Fibroblast of lung (primary cell): ENCODE measurements at regions not wholly inside any gene's neighbourhood (a gene's known extent, or its start where the extent isn't known, plus 50 kb on each side); places are given as distances from the start of the nearest gene placed in this dataset.
A peak's percentile ranks its signal among the peaks of the same experiment; 100 is the strongest.

Experiments
- DNase-seq, 2 donors: peaks; one replicate each; pipeline versions ENCODE4 v3.0.0 to v3.0.0-alpha.2; 2010; ENCODE audit warnings: low read depth in 2 of 2
- H2AFZ ChIP-seq: 2 replicates; pipeline ENCODE4 v1.5.1; 2012; ENCODE audit warnings: low read length, control low read depth, inconsistent platforms
- H3K27ac ChIP-seq: 2 replicates; pipeline ENCODE4 v1.5.1; 2011; ENCODE audit warnings: low read length, control low read depth; ENCODE audit not compliant: insufficient read depth
- H3K27me3 ChIP-seq: 2 replicates; pipeline ENCODE4 v1.5.1; 2011; ENCODE audit warnings: mild to moderate bottlenecking, low read length; ENCODE audit not compliant: control insufficient read depth, insufficient read depth
- H3K36me3 ChIP-seq: 2 replicates; pipeline ENCODE4 v1.5.1; 2011; ENCODE audit warnings: low read length; ENCODE audit not compliant: control insufficient read depth, insufficient read depth
- H3K4me1 ChIP-seq: 2 replicates; pipeline ENCODE4 v1.5.1; 2011; ENCODE audit warnings: low read length; ENCODE audit not compliant: control insufficient read depth, insufficient read depth; ENCODE audit errors: extremely low read depth
- H3K4me2 ChIP-seq: 2 replicates; pipeline ENCODE4 v1.5.1; 2011; ENCODE audit warnings: low read length, control low read depth; ENCODE audit not compliant: insufficient read depth; ENCODE audit errors: extremely low read depth
- H3K4me3 ChIP-seq, 4 experiments: fragments of 200-600 bp in 1 of 4; sonication (generic) in 1 of 4; replicated peaks in 1 of 4; 2 replicates each; pipeline ENCODE4 v1.5.1; 2011 to 2016; ENCODE audit warnings: low read length in 4 of 4, low read depth in 3 of 4, mild to moderate bottlenecking in 3 of 4, control low read depth in 2 of 4, inconsistent platforms in 1 of 4, mixed read lengths in 1 of 4; ENCODE audit not compliant: insufficient read depth in 1 of 4; ENCODE audit errors: control extremely low read depth in 1 of 4
- H3K79me2 ChIP-seq: 2 replicates; pipeline ENCODE4 v1.5.1; 2012; ENCODE audit warnings: mild to moderate bottlenecking, low read length, inconsistent platforms; ENCODE audit not compliant: control insufficient read depth, insufficient read depth
- H3K9ac ChIP-seq: 2 replicates; pipeline ENCODE4 v1.5.1; 2011; ENCODE audit warnings: mild to moderate bottlenecking, low read length, control low read depth; ENCODE audit not compliant: insufficient read depth
- H3K9me3 ChIP-seq: 2 replicates; pipeline ENCODE4 v1.5.1; 2012; ENCODE audit warnings: low read depth, low read length; ENCODE audit not compliant: control insufficient read depth, insufficient read depth
- H4K20me1 ChIP-seq: 2 replicates; pipeline ENCODE4 v1.5.1; 2011; ENCODE audit warnings: low read length; ENCODE audit not compliant: control insufficient read depth, insufficient read depth; ENCODE audit errors: extremely low read depth
- CTCF ChIP-seq, 2 donors: IDR thresholded peaks in 1 of 2; conservative IDR thresholded peaks in 1 of 2; 1 replicate in 1 of 2; 2 replicates in 1 of 2; pipeline ENCODE4 v1.5.1; 2011 to 2012; ENCODE audit warnings: low read length in 2 of 2, control low read depth in 1 of 2, inconsistent platforms in 1 of 2, low read depth in 1 of 2, mild to moderate bottlenecking in 1 of 2
- EZH2 ChIP-seq: IDR thresholded peaks from 2 replicates; pipeline ENCODE4 v1.5.1; 2012; ENCODE audit warnings: low read length, control low read depth, mild to moderate bottlenecking; ENCODE audit errors: missing control alignments

GRCh38 chr11:13848031-13848430 lies 114.5 kb upstream of the SPON1 start:
- no peaks in the 10 kb centered on the region for H3K27me3 ChIP-seq
- no peak for DNase-seq
- no peaks in the 10 kb centered on the region for H3K4me1 ChIP-seq
- H2AFZ ChIP-seq, result no peak overlapping the region
- TF ChIP-seq EZH2 (no peak), CTCF (conservative IDR thresholded peaks at IDR 0.05 in 1 of 2, IDR thresholded peaks at IDR 0.05 in 1 of 2; ENCODE audit: low read depth in 1 of 2, low read length in 2 of 2) (no peak)
- H3K27ac ChIP-seq, result no peak overlapping the region
- H3K4me3 ChIP-seq, result no peak overlapping the region
- no peaks in the 10 kb centered on the region for H3K36me3 ChIP-seq
- no peaks in the 10 kb centered on the region for H4K20me1 ChIP-seq
- no peak overlapping the region for H3K9ac ChIP-seq
- H3K4me2 ChIP-seq, result no peak overlapping the region
- no peaks in the 10 kb centered on the region for H3K79me2 ChIP-seq
- H3K9me3 ChIP-seq, result no peaks in the 10 kb centered on the region

GRCh38 chr11:13850231-13851005 lies 112.1 kb upstream of the SPON1 start:
- DNase-seq, result peak in 1 of 2 donors; percentile 16
- no peak overlapping the region for H3K9ac ChIP-seq
- no peaks in the 10 kb centered on the region for H4K20me1 ChIP-seq
- H3K4me1 ChIP-seq, result no peaks in the 10 kb centered on the region
- H3K4me3 ChIP-seq, result no peak overlapping the region
- H3K4me2 ChIP-seq, result no peak overlapping the region
- TF ChIP-seq EZH2, result no peak
- TF ChIP-seq CTCF (conservative IDR thresholded peaks at IDR 0.05 in 1 of 2, IDR thresholded peaks at IDR 0.05 in 1 of 2; ENCODE audit: low read depth in 1 of 2, low read length in 2 of 2), result no peak
- no peak overlapping the region for H3K27ac ChIP-seq
- no peaks in the 10 kb centered on the region for H3K79me2 ChIP-seq
- no peaks in the 10 kb centered on the region for H3K9me3 ChIP-seq
- H3K27me3 ChIP-seq, result no peaks in the 10 kb centered on the region
- H3K36me3 ChIP-seq, result no peaks in the 10 kb centered on the region
- H2AFZ ChIP-seq, result no peak overlapping the region

GRCh38 chr11:13851691-13852090 lies 110.8 kb upstream of the SPON1 start:
- H3K79me2 ChIP-seq, result no peaks in the 10 kb centered on the region
- no peaks in the 10 kb centered on the region for H4K20me1 ChIP-seq
- no peak overlapping the region for H3K4me3 ChIP-seq
- H3K27ac ChIP-seq, result no peak overlapping the region
- no peak overlapping the region for H3K9ac ChIP-seq
- no peaks in the 10 kb centered on the region for H3K4me1 ChIP-seq
- H3K4me2 ChIP-seq, result no peak overlapping the region
- H3K27me3 ChIP-seq, result no peaks in the 10 kb centered on the region
- no peak for TF ChIP-seq EZH2
- no peak for TF ChIP-seq CTCF (conservative IDR thresholded peaks at IDR 0.05 in 1 of 2, IDR thresholded peaks at IDR 0.05 in 1 of 2; ENCODE audit: low read depth in 1 of 2, low read length in 2 of 2)
- no peaks in the 10 kb centered on the region for H3K36me3 ChIP-seq
- H3K9me3 ChIP-seq, result no peaks in the 10 kb centered on the region
- no peak overlapping the region for H2AFZ ChIP-seq
- DNase-seq, result no peak
